ACC112 (cell line): ENCODE measurements at regions not wholly inside any gene's neighbourhood (a gene's known extent, or its start where the extent isn't known, plus 50 kb on each side); places are given as distances from the start of the nearest gene placed in this dataset.
"Not testable (repeated sequence)": the region's sequence is repeated elsewhere in the genome, so short reads cannot be mapped to it uniquely, and the experiment has no call there.

Source experiments
- H2AFZ ChIP-seq: fragments of 200-600 bp; sonication (generic); one replicate; pipeline ENCODE4 v1.6.0; 2017; ENCODE audit warnings: antibody characterized with exemption, low read length; ENCODE audit not compliant: unreplicated experiment
- H3K27ac ChIP-seq: fragments of 200-600 bp; sonication (generic); 2 replicates; pipeline ENCODE4 v1.5.1; 2014; ENCODE audit warnings: low read depth, mild to moderate bottlenecking, antibody characterized with exemption, low read length, moderate library complexity
- H3K27me3 ChIP-seq: fragments of 200-600 bp; sonication (generic); 2 replicates; pipeline ENCODE4 v1.6.1; 2014; ENCODE audit warnings: mild to moderate bottlenecking, antibody characterized with exemption, low read length, moderate library complexity, mixed read lengths; ENCODE audit not compliant: insufficient read depth
- H3K36me3 ChIP-seq: fragments of 200-600 bp; sonication (generic); 2 replicates; pipeline ENCODE4 v1.6.1; 2016; ENCODE audit warnings: mild to moderate bottlenecking, antibody characterized with exemption, low read length, moderate library complexity, mixed read lengths; ENCODE audit not compliant: insufficient read depth
- H3K4me1 ChIP-seq: fragments of 200-600 bp; sonication (generic); one replicate; pipeline ENCODE4 v1.6.1; 2016; ENCODE audit warnings: low read length, mixed read lengths; ENCODE audit not compliant: insufficient read depth, unreplicated experiment, control insufficient read depth
- H3K4me3 ChIP-seq: fragments of 200-600 bp; sonication (generic); 2 replicates; pipeline ENCODE4 v1.5.1; 2014; ENCODE audit warnings: mild to moderate bottlenecking, low read depth, low read length
- H3K79me2 ChIP-seq: fragments of 200-600 bp; sonication (generic); one replicate; pipeline ENCODE4 v1.6.0; 2016; ENCODE audit warnings: low read length; ENCODE audit not compliant: control insufficient read depth, unreplicated experiment, insufficient read depth

GRCh38 chr4:3875466-3875865 is 109.3 kb downstream of the ADRA2C start:
- Histone ChIP-seq H3K4me3 (no peak overlapping the region), H3K27me3 (peaks cover 94% of the 10 kb centered on the region), H3K27ac (no peak overlapping the region), H2AFZ (no peak overlapping the region), H3K4me1 (no peaks in the 10 kb centered on the region), H3K36me3 (no peaks in the 10 kb centered on the region), H3K79me2 (no peaks in the 10 kb centered on the region)

GRCh38 chr4:3876057-3876845 is 110.1 kb downstream of the ADRA2C start:
- peaks cover 91% of the 10 kb centered on the region for H3K27me3 ChIP-seq
- H3K36me3 ChIP-seq, H3K4me3 ChIP-seq, H3K79me2 ChIP-seq, H3K4me1 ChIP-seq, H3K27ac ChIP-seq, H2AFZ ChIP-seq: not testable (repeated sequence)

- Histone ChIP-seq H3K4me3 (no peak overlapping the region), H3K79me2 (no peaks in the 10 kb centered on the region), H3K36me3 (no peaks in the 10 kb centered on the region), H3K27me3 (peaks cover 83% of the 10 kb centered on the region), H2AFZ (no peak overlapping the region), H3K27ac (no peak overlapping the region), H3K4me1 (no peaks in the 10 kb centered on the region)
Measured at GRCh38 chr4:3877236-3877635, 111.1 kb downstream of the ADRA2C start.

GRCh38 chr4:3877868-3878267 is 111.7 kb downstream of the ADRA2C start:
- Histone ChIP-seq H2AFZ (no peak overlapping the region), H3K79me2 (no peaks in the 10 kb centered on the region), H3K36me3 (no peaks in the 10 kb centered on the region), H3K4me3 (no peak overlapping the region), H3K27ac (no peak overlapping the region), H3K27me3 (peaks cover 77% of the 10 kb centered on the region), H3K4me1 (no peaks in the 10 kb centered on the region)

- Histone ChIP-seq H3K4me3 (no peak overlapping the region), H3K4me1 (no peaks in the 10 kb centered on the region), H2AFZ (no peak overlapping the region), H3K79me2 (no peaks in the 10 kb centered on the region), H3K36me3 (no peaks in the 10 kb centered on the region), H3K27me3 (peaks cover 69% of the 10 kb centered on the region), H3K27ac (no peak overlapping the region)
Measured at GRCh38 chr4:3878678-3879077, 112.5 kb downstream of the ADRA2C start.

GRCh38 chr4:3879681-3880614 is 113.8 kb downstream of the ADRA2C start:
- no peak overlapping the region for H3K4me3 ChIP-seq

GRCh38 chr4:3880615-3881120 is 114.5 kb downstream of the ADRA2C start:
- Histone ChIP-seq H3K4me3 (no peak overlapping the region), H3K4me1 (no peaks in the 10 kb centered on the region), H3K79me2 (no peaks in the 10 kb centered on the region), H2AFZ (no peak overlapping the region), H3K27ac (no peak overlapping the region), H3K27me3 (peaks cover 51% of the 10 kb centered on the region), H3K36me3 (no peaks in the 10 kb centered on the region)

More at GRCh38 chr4:3879681-3880614, 113.8 kb downstream of the ADRA2C start:
- Histone ChIP-seq H3K79me2 (no peaks in the 10 kb centered on the region), H2AFZ (no peak overlapping the region), H3K36me3 (no peaks in the 10 kb centered on the region), H3K4me1 (no peaks in the 10 kb centered on the region), H3K27me3 (peaks cover 58% of the 10 kb centered on the region), H3K27ac (no peak overlapping the region)

GRCh38 chr4:3882316-3882885 is 116.2 kb downstream of the ADRA2C start:
- H3K36me3 ChIP-seq, H2AFZ ChIP-seq, H3K4me3 ChIP-seq, H3K27ac ChIP-seq, H3K4me1 ChIP-seq, H3K79me2 ChIP-seq: not testable (repeated sequence)
- H3K27me3 ChIP-seq, result peaks cover 36% of the 10 kb centered on the region

- peaks cover 18% of the 10 kb centered on the region for H3K27me3 ChIP-seq
- not testable (repeated sequence) for H3K4me1 ChIP-seq, H3K27ac ChIP-seq, H3K79me2 ChIP-seq, H2AFZ ChIP-seq, H3K36me3 ChIP-seq, H3K4me3 ChIP-seq
Measured at GRCh38 chr4:3884261-3884660, 118.1 kb downstream of the ADRA2C start.

- not testable (repeated sequence) for H3K36me3 ChIP-seq, H3K27ac ChIP-seq, H3K4me3 ChIP-seq, H3K27me3 ChIP-seq, H3K79me2 ChIP-seq, H3K4me1 ChIP-seq, H2AFZ ChIP-seq
Measured at GRCh38 chr4:3893590-3893989, 127.4 kb downstream of the ADRA2C start.
